ENCODE measurements at regions not wholly inside any gene's neighbourhood (a gene's known extent, or its start where the extent isn't known, plus 50 kb on each side); places are given as distances from the start of the nearest gene placed in this dataset.
"Not testable (repeated sequence)": the region's sequence is repeated elsewhere in the genome, so short reads cannot be mapped to it uniquely, and the experiment has no call there.

DNA sequence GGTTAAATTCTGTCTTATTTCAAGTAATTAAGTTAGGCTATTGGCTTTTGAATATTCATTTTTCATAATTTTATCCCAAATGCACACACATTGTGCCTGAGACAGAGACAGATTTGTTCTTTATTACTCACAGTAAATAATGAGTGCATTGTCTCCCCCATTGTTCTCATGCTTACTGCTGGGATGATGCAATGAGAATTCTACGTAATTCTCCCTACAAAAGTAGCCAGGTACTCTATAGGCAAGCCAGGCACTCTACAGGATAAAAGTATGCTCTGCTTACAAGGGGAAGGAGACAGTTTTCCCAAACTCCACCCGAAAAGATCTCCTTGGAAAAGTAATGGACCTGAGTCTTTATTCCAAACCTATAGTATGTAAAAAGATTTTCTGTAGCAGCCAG, 1890.7 kb upstream of the PCDH10 start:
- DNase-seq = no peak

DNA sequence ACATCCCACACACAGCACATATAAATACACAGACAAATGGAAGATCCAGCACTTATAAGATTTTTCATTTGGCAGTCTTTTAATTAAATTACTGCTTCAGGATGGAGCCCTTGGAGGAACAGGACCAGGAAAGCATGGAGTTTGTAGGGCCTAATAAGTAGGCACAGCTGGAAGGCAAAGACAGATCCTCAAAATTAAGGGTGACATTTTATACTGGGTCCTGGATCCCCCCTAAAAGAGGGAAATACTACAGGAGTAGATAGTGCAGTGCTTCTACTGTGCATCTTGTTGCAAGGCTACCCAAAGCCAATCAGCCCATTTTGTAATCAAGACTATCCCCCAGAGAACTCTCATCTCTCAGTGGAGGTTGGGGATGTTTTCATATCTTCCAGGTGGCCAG, 1860.7 kb upstream of the PCDH10 start:
- DNase-seq = no peak

DNA sequence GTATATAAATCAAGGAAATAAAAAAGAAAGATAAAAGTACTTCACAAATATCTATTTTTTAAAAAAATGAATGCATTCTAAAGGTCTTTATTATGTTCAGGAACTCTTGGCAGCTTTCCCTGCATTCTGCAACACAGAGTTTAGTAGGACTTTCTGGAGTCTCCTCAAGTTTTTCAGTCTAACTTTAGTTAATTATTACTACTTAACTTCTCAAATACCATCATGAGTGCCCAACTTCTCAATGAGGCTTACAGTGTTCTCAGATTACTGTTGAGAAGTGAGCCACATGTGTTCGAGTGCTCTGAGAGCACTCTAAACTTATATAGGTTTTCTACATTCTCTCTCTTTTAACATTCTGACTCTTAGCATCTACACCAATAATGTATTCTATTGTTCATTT, 1852.9 kb upstream of the PCDH10 start:
- no peak for DNase-seq

DNA sequence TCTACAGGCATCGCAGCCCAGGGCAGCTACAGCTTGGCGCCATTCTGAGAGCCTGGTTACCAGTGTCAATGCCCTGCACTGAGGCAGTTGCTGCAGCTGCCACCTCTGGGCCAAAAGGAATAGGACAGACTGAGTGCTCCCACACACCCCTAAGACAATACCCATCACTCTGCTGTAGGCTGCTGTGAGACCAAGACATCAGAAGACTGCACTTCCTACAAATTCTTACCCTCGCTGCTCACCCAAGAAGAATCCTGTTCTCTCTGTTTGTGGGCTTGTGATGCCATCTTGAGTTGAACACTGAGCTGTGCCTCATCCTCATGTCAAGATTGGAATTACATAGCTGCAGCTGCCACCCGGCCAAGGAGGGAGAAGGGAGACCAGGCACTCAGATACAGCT, 1847.0 kb upstream of the PCDH10 start:
- no peak for DNase-seq

DNA sequence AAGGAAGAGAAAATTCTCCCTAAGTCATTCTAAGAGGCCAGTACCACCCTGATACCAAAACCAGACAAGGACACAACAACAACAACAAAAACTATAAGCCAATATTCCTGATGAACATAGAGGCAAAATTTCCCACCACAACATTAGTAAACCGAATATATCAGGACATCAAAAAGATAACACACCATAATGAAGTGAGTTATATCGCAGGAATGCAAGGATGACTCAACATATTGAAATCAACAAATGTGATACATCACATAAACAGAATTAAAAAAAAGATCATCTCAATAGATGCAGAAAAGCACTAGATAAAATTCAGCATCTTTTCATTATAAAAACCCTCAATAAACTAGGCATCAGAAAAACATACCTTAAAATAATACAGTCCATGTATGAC, 1844.4 kb upstream of the PCDH10 start:
- DNase-seq = no peak

DNA sequence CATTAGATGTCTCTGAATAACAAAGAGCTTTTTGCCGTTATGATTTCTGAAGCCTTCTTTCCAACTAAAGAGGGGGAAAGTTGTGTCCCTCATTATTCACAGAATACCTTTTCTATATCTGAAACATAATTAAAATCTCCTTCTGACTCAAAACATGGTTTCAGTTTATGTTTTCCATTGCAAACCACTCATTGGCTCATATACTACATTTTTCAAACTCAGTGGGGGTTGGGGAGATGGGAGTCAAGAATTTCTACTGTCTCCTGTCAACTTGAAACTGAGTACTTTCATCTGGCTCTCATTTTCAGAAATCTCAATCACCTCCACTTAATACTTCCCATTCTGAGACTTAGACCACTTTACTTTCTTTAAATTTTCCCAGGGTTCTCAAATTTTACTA, 1839.5 kb upstream of the PCDH10 start:
- no peak for DNase-seq

DNA sequence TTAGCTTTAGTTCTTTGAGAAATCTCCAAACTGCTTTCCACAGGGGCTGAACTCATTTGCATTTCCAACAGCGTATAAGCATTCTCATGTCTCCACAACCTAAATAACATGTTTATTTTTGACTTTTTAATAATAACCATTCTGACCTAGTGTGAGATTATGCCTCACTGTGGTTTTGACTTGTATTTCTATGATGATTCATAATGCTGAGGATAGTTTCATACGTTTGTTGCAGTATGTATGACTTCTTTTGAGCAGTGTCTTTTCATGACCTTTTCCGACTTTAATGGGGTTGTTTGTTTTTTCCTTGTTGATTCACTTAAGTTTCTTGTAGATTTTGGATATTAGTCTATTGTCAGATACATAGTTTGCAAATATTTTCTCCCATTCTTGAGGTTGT, 1833.0 kb upstream of the PCDH10 start:
- DNase-seq = no peak

DNA sequence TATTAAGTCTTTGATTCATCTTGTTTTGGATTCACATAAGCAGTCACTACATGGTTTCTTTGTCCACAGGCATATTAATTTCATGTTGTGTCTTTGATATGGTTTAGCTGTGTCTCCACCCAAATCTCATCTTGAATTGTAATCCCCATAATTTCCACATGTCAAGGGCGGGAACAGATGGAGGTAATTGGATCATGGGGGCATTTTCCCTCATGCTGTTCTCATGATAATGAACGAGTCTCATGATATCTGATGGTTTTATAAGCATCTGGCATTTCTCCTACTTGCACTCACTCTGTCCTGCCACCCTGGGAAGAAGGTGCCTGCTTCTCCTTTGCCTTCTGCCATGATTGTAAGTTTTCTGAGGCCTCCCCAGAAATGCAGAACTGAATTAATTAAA, 1811.2 kb upstream of the PCDH10 start:
- DNase-seq = no peak

DNA sequence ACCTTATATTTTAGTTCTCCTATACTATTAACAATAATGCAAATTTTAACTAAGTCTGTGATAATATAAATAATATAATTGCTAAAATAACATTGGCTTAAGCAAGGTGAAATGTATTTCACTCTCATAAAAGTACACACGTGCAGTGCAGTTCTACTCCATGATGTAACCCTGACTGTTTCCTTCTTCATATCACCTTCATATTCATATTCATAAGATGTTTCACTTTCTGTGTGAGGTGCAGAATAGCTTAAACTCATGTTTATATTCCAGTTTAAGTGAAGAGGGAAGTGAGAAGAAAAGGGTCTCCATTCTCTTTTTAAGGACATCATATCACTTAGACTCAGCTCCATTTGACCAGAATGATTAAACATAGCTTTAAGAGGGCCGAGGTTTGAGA, 1810.0 kb upstream of the PCDH10 start:
- no peak for DNase-seq

DNA sequence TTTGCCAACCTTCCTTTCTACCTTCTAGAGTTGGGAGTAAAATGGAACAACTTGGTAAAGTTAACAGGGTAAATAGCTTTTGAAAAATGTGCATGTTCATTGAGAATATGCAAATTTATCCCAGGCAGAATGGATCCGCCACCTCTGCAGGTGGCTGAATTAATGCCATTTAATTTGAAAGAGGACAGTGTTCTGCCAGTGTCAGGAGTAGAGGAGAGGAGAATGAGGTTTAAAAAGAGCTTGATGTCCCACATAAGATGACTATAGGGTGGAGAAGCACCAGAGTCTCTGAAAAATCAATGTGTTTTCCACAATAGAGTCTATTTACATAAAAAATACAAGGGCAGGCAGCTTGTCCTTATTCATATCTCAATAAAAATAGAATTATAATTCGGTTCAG, 1804.3 kb upstream of the PCDH10 start:
- DNase-seq = no peak

DNA sequence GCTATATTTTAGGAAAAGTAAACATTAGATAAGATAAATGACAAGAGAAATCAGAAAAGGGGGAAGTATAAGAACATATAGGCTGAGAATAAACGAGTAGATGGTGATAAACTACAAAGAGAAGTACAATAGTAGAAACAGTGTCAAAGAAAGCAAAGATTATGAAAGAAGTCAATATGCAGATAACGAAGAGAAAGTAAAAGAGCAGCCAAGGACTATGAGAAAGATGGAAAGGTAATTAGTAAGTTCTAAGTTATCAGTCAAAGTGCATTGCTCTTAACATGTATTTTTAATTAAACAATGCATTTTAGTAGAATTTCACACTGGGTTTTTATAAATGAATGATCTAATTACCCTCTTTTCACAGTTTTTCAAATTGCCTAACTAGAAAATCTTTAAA, 1801.3 kb upstream of the PCDH10 start:
- DNase-seq = no peak

DNA sequence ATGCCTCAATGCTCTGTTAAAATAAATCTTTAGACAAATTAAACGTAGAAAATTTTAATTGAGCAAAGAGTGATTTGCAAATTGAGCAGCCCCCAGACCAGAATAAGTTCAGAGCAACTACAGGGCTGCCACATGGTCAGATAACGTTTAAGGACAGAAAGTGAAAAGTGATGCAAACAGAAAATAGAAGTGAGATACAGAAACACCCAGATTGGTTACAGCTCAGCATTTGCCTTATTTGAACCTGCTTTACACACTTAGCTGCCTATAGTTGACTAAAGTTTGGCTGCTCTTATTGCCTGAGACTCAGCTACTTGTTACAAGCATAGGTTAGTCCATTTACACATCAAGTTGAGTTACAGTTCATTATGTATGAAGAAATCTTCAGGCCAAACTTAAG, 1800.8 kb upstream of the PCDH10 start:
- no peak for DNase-seq

DNA sequence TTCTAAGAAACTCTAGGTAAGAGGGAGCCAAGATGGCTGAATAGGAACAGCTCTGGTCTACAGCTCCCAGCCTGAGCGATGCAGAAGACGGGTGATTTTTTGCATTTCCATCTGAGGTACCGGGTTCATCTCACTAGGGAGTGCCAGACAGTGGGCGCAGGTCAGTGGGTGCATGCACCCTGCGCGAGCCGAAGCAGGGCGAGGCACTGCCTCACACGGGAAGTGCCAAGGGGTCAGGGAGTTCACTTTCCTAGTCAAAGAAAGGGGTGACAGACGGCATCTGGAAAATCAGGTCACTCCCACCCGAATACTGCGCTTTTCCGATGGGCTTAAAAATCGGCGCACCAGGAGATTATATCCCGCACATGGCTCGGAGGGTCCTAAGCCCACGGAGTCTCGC, 1796.7 kb upstream of the PCDH10 start:
- not testable (repeated sequence) for DNase-seq

DNA sequence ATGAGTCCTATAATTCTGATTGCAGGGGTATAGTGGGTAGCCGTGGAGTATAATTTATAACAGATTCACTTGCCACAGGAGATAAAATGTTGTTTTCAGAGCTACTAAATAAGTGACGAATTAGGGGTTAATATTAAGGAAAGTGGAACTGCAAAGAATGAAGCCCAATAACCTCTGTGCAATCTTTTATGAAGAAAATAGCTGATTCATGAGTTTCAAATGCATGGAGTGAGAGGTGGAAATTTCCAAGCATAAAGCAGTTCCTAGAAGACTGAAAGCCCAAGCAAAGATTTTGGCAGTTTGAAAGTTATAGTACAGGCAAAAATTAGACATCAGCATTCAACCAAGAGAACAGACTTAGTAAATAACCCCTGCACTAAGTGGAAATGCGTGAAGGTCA, 1782.4 kb upstream of the PCDH10 start:
- DNase-seq = no peak

DNA sequence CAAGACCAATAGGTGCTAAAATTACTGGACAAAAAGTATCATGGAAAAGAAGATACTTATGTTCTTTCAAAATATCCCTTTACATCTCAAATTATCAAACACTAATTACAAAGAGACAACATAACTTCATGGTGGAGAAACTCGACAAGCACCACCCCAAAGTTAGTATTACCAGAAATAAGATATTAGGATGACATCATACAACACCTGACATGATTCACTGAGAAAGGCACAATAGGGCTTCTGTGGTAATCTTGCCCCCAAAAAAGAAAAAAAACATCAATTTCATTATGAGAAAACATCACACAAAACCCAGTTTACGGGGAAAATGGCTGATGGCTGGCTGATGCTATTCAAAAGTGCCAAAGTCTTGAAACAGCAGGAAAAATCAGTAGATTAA, 1781.7 kb upstream of the PCDH10 start:
- no peak for DNase-seq

DNA sequence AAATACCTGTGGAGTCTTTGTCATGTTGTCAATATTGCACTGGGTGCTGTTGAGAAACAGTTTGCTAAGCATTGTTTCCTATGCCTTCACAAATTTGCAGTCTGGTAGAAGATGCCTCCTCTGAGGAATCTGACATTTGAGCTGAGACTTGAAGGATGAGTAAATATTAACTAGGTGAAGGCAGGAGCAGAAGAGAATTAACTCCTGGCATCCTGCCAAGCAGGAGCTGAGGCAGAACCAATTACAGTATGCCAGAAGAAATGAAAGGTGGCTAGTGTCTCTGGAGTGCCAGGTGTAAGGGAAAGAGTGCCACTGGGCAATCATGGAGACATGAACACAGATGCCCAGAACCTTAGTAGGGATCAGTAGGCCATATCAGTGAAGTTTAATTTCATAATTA, 1778.2 kb upstream of the PCDH10 start:
- no peak for DNase-seq

DNA sequence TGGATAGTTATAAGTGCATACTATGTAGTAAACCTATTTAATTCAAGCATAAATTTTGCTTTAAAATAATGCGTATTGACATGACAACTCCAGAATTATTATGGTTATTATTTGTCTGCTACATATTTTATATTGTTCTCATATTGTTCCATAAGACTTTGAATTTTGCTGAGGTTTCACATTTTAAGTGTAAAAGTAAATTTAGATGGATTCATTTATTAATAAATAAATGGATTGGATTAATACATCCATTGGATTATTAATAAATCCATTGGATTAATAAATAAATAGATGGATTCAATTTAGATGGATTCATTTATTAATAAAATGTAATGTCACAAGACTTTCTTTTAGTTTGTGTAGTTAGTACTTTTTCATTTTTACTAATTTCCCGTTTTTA, 1768.0 kb upstream of the PCDH10 start:
- DNase-seq = no peak

DNA sequence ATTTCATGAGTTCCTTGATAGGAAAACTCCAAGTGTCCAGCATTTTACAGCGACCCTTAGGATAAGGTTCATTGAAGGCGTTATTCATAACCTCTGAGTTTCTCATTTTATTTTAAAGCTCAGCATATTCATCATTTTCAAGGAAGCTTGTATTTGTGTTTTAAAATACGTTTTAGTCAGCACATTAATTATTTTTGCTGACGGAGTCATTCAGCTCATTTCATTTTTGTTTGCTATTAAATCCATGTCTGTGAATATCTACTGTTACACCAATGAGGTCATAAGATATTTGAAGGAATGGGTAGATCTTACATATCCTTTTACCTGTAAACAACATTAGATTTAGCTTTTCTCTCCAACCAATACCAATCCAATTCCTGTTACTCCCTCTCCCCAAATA, 1766.3 kb upstream of the PCDH10 start:
- DNase-seq = no peak

DNA sequence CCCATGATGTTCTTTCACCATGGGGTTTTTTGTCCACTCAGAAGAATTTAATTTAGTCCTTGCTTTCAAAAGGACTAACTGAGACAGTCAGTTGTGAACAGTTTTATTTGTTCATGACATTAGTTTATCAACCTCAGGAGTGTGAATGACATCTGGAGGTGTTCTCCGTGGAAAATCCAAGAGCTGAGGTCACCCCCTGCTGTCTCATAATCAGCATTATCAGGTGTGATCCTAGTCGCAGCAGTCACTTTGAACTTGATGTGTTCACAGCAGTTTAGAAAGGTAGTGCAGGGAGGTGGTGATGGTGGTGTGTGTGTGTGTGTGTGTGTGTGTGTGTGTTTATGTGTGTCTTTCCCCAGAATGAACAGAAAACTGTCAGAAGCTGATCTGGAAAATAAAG, 1760.8 kb upstream of the PCDH10 start:
- DNase-seq = no peak

DNA sequence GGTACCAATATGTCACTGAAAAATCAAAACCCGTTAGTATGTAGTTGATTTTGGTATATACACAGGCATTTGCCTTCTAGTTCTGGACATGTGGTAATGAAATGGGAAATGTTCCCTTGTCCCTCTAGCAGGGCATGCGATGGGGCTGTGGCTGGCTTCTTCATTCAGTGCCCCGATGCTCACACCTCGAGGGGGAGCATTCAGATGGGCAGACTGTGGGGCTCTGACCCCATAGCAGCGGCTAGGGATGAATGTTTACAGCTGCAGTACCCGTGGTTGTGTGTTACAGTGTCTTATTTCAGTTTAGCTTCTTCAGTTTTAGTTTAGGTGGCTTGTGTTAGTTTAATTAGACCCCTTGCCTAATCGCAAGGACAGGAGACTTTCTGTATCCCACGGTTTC, 1741.0 kb upstream of the PCDH10 start:
- no peak for DNase-seq

DNA sequence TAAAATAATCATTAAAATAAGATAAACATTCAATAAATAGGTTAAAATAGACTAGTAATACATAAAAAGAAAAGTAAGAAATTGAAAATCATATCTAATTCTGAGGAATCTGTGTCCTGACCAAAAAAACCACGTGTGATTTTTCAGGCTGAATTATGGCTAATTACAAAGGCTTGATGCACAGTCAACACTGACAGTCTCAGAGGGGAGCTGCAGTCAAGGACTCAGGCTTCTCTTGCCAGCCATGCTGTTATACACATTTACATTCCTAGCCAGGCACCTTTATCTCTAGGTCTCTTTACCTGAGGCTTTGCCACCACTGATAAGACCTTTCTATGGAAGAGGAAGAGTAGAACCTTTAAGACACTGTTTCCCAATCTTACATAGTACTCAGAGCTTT, 1737.7 kb upstream of the PCDH10 start:
- DNase-seq = no peak

DNA sequence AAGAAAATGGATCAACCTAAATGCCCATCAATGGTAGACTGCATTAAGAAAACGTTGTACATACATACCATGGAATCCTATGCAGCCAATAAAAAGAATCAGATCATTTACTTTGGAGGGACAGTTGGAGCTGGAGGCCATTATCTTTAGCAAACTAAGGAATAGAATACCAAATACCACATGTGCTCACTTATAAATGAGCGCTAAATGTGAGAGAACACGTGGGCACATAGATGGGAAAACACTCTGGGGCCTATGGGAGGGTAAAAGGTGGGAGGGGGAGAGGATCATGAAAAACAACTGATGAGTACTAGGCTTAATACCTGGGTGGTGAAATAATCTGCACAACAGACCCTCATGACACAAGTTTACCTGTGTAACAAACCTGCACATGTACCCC, 1729.9 kb upstream of the PCDH10 start:
- no peak for DNase-seq

DNA sequence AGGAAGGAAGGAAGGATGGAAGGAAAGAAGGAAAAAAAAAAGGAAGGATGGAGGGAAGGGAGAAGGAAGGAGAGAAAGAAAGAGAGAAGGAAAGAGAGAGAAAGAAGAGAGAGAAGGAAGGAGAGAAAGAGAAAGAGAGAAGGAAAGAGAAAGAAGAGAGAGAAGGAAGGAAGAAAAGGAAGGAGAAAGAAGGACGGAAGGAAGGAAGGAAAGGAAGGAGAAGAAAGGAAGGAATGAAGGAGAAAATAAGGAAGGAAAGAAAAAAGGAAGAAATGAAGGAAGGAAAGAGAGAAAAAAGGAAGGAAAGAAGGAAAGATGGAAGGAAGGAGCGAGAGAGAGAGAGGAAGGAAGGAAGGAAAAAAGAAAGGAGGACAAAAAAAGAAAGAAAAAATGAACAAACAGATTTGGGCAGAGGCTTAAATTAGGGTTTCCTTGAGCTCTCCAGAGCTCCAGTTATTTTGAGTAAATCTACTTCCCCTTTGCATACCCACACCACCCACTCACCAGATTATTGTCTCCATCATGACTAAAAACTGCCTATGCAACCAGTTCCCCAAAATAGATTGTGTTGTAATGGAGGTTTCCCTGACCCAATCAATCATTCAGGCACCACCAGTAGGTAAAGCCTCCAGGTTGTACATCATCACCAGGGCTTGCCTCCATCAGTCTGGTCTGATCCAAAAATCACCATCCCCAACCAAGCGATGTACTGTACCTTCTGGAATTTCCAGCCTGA, 1722.9 kb upstream of the PCDH10 start:
- no peak for DNase-seq

DNA sequence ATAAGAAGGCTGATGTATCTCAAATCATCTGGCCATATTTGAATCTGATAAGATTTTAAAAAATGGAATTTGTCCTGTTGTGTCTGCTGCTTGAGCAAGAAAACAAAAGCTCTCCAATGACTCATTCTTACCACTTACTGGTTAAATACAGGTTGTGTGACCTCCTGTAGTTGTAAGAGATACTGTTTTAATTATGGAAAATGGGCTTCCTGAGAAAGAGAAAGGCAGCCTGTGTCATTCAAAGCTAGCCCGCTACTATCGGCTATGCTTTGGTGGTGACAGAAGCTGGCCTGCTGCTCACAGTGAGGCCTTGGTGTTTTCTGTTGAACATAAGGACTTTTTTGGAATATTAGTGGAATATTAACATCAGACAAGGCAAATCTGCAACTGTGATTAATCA, 1722.1 kb upstream of the PCDH10 start:
- no peak for DNase-seq

DNA sequence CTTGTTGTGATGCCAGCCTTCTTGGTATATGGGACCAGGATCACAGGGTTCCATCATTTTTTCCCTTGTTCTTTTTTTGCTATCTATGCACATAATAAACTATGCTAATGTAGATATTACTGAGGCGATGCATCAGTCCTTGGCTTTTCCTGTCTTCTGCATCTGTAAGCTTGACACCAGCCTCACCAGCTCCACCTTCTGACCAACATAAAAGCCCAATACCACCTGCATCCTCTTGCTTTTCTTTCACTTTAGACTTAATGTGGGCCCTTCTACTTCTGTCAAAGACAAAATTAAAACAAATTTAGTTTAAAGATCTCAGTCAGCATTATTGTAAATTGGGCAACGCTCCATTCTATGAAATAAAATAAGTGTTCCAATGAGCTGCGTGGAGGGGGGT, 1718.8 kb upstream of the PCDH10 start:
- no peak for DNase-seq
